KMS-11 (cell line): ENCODE measurements at regions not wholly inside any gene's neighbourhood (a gene's known extent, or its start where the extent isn't known, plus 50 kb on each side); places are given as distances from the start of the nearest gene placed in this dataset.

ENCODE experiments used
- H2AFZ ChIP-seq: fragments of 200-600 bp; sonication (generic); 2 replicates; pipeline ENCODE4 v1.6.1; 2016; ENCODE audit warnings: antibody characterized with exemption, mixed run types, low read depth
- H3K27ac ChIP-seq: fragments of 200-600 bp; sonication (generic); 2 replicates; pipeline ENCODE4 v1.6.1; 2016; ENCODE audit warnings: mild to moderate bottlenecking, mixed run types
- H3K27me3 ChIP-seq: fragments of 200-600 bp; sonication (generic); 2 replicates; pipeline ENCODE4 v1.6.1; 2017; ENCODE audit warnings: mild to moderate bottlenecking, low read depth, mixed run types, moderate library complexity; ENCODE audit not compliant: insufficient read depth
- H3K36me3 ChIP-seq: fragments of 200-600 bp; sonication (generic); 2 replicates; pipeline ENCODE4 v1.6.1; 2017; ENCODE audit warnings: mild to moderate bottlenecking, mixed run types; ENCODE audit not compliant: insufficient read depth
- H3K4me1 ChIP-seq: fragments of 200-600 bp; sonication (generic); 2 replicates; pipeline ENCODE4 v1.6.1; 2016; ENCODE audit warnings: mild to moderate bottlenecking, low read depth, mixed run types; ENCODE audit not compliant: poor library complexity, severe bottlenecking
- H3K4me2 ChIP-seq: fragments of 200-600 bp; sonication (generic); 2 replicates; pipeline ENCODE4 v1.7.0; 2016; ENCODE audit warnings: mild to moderate bottlenecking, mixed run types
- H3K4me3 ChIP-seq: fragments of 200-600 bp; sonication (generic); IDR thresholded peaks from 2 replicates; pipeline ENCODE4 v1.6.1; 2017; ENCODE audit warnings: low read depth, low read length, mixed read lengths; ENCODE audit not compliant: insufficient read depth
- H3K79me2 ChIP-seq: fragments of 200-600 bp; sonication (generic); 2 replicates; pipeline ENCODE4 v1.6.1; 2016; ENCODE audit warnings: low read depth, mixed run types; ENCODE audit not compliant: insufficient read depth
- H3K9ac ChIP-seq: fragments of 200-600 bp; sonication (generic); 2 replicates; pipeline ENCODE4 v1.6.1; 2016; ENCODE audit warnings: mild to moderate bottlenecking, mixed run types
- H4K20me1 ChIP-seq: fragments of 200-600 bp; sonication (generic); 2 replicates; pipeline ENCODE4 v1.6.1; 2016; ENCODE audit warnings: mild to moderate bottlenecking, mixed run types; ENCODE audit not compliant: insufficient read depth
- CTCF ChIP-seq: fragments of 200-600 bp; sonication (generic); conservative IDR thresholded peaks from 2 replicates; pipeline ENCODE4 v1.6.1; 2017; ENCODE audit warnings: low read depth, mild to moderate bottlenecking, antibody characterized with exemption, low read length, moderate library complexity, mixed read lengths

DNA sequence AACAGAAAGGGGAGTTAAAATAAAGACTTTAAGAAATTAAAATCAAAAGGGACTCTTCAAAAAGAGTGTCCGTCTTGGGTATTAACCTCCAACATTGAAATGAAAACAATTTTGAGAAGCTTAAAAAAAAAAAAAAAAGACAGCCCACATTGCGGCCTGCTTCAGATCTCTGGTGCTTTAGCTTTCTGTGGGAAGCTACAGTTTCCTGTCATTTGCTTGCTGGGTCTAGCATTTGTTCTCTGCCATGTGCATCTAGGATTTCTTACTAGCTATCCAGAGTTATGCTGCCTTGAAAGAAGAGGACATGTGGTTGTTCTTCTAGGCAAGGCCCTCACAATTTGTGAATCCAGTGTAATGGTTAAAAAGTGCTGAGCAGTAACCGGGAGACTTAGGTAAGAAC lies 375.3 kb downstream of the SLC4A3 start:
- no peaks in the 10 kb centered on the region for H3K27me3 ChIP-seq
- no peaks in the 10 kb centered on the region for H3K4me1 ChIP-seq
- H3K27ac ChIP-seq, result no peak overlapping the region
- no peak for TF ChIP-seq CTCF
- H3K4me2 ChIP-seq, result no peak overlapping the region
- no peaks in the 10 kb centered on the region for H3K36me3 ChIP-seq
- no peaks in the 10 kb centered on the region for H4K20me1 ChIP-seq
- H2AFZ ChIP-seq, result no peak overlapping the region
- no peaks in the 10 kb centered on the region for H3K79me2 ChIP-seq
- no peak overlapping the region for H3K9ac ChIP-seq
- H3K4me3 ChIP-seq, result no peak overlapping the region

DNA sequence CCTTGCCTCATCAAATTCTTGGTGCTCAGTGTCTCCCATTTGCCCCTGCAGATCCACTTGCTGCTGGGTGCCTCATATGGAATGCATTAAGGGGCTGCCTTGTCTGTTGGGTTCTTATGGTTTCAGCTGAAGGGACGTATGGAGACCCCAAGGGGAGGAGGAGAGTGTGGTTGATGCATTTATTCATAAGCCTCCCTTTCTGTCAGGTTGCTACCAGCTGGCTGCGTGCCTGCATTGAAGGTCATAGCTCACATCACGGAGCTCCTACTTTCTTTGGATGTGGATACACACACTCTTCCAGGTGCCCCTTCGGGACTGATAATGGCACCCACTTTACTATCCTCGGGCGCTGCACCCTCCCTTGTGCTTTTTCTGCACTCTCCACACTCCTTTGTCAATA lies 377.9 kb downstream of the SLC4A3 start:
- Histone ChIP-seq H3K4me1 (no peaks in the 10 kb centered on the region), H4K20me1 (no peaks in the 10 kb centered on the region), H3K27ac (no peak overlapping the region), H3K79me2 (no peaks in the 10 kb centered on the region), H3K36me3 (no peaks in the 10 kb centered on the region), H2AFZ (no peak overlapping the region), H3K9ac (no peak overlapping the region), H3K4me3 (no peak overlapping the region), H3K4me2 (no peak overlapping the region), H3K27me3 (no peaks in the 10 kb centered on the region)
- TF ChIP-seq CTCF, result no peak

DNA sequence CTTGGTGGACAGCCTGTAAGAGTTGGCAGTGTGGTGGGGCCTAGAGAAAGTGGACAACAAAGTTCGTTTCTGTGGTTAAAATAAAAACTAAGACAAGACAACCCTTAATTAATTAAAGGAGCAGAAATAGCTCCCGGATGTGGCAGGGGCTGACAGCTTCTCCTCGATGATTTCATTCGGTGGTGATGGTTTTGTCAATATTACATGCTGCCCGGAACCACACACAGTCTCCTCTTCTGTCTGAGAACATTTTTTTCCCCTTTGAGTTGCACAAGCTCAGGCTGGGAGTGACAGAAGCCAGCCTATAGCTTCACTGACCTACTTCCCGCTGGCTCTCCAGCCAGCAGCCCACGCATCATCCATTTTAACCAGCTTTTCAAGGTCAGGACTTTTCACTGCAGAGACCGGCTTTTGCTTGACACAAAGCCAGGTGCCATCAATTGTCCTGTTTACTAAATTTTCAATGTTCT lies 378.8 kb downstream of the SLC4A3 start:
- no peak overlapping the region for H3K4me2 ChIP-seq

GRCh38 chr2:220011859-220012258 lies 384.4 kb downstream of the SLC4A3 start:
- no peak overlapping the region for H3K4me2 ChIP-seq
- no peak overlapping the region for H3K27ac ChIP-seq
- no peaks in the 10 kb centered on the region for H3K4me1 ChIP-seq
- H3K27me3 ChIP-seq, result no peaks in the 10 kb centered on the region
- no peak overlapping the region for H3K9ac ChIP-seq
- no peaks in the 10 kb centered on the region for H3K79me2 ChIP-seq
- H3K36me3 ChIP-seq, result no peaks in the 10 kb centered on the region
- no peak overlapping the region for H3K4me3 ChIP-seq
- TF ChIP-seq CTCF, result no peak
- no peaks in the 10 kb centered on the region for H4K20me1 ChIP-seq
- H2AFZ ChIP-seq, result no peak overlapping the region

More for the DNA sequence above, 378.8 kb downstream of the SLC4A3 start:
- no peaks in the 10 kb centered on the region for H3K79me2 ChIP-seq
- no peak for TF ChIP-seq CTCF
- H3K36me3 ChIP-seq, result no peaks in the 10 kb centered on the region
- H2AFZ ChIP-seq, result no peak overlapping the region
- H3K27me3 ChIP-seq, result no peaks in the 10 kb centered on the region
- H3K27ac ChIP-seq, result no peak overlapping the region
- H3K4me3 ChIP-seq, result no peak overlapping the region
- H4K20me1 ChIP-seq, result no peaks in the 10 kb centered on the region
- no peaks in the 10 kb centered on the region for H3K4me1 ChIP-seq
- H3K9ac ChIP-seq, result no peak overlapping the region
